ENCODE measurements at regions not wholly inside any gene's neighbourhood (a gene's known extent, or its start where the extent isn't known, plus 50 kb on each side); places are given as distances from the start of the nearest gene placed in this dataset.
A peak's percentile ranks its signal among the peaks of the same experiment; 100 is the strongest.

- TF ChIP-seq CTCF (IDR thresholded peaks at IDR 0.05), result no peak
Observed at GRCh38 chr5:39730699-39731098, 305.9 kb upstream of the DAB2 start.

DNA sequence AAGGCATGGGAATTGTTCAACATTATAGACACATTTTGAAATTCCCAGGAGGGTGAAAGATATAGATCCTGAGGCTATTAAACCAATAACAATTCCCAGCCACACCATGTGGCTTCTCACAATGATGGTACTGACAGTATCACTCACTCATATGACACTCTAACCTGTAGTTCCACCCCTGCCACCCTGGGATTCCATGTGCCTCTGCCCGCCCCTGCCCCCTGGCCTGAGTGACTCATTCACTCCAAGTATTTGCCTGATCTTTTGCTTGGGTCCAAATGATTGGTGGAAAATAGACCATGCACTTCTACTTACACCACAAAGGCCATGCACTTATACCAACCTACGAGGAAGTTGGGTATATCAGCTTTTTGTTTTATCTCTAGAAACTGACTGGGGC, 305.2 kb upstream of the DAB2 start:
- no peak for TF ChIP-seq CTCF (IDR thresholded peaks at IDR 0.05)

DNA sequence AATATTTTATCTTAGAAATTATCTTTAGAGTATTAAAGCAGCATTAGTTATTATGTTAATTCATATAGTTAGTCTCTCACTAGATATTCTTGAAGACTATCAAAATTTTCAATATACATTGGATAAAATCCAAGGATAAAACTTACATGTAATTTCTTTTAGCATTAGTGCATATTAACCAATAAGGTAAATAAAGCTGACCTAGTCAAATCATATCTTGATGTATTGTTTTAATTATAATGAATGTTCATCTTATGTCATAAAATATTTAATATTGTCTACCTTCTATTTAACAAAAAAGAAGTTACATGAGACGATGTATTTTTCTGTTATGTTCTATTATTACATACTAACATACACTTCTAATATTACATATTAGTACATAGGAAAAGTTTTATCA, 301.7 kb upstream of the DAB2 start:
- no peak for TF ChIP-seq CTCF (IDR thresholded peaks at IDR 0.05)

DNA sequence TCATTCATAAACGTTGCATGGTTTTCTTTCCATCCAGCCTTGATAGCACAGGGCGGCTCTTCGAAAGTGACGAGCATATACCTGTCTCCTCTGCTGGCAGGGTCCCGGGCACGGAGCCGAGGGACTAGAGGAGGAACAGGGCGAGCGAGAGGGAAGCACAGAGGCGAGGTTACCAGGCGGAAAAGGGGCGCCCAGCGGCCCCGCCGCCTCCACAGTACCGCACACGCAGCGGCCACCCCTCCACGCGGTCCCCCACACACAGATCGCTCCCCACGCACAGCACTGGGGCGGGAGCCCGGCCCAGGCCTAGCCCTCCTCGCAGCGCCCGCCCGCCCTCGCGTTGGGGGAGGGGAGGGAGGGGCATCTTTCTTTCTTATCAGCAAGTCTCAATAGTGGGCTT, 296.6 kb upstream of the DAB2 start:
- no peak for TF ChIP-seq CTCF (IDR thresholded peaks at IDR 0.05)

DNA sequence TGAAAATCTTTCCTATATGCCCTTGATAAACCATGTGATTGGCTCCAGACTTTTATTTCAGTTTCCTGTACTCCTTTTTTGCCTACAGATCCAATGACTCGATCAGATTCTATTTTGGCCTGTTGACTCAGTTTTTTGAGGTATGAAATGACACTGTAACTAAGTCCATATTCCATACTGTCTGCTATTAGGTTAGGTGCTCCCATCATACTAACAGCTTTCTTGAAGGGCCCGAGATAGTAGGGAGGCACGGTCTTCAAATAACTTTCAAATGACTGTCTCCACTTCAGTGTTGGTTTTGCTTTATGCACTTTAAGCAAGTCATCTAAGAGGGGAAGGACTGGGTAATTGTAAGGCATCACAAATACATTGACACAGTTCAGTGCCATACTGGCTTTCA, 295.4 kb upstream of the DAB2 start:
- no peak for TF ChIP-seq CTCF (IDR thresholded peaks at IDR 0.05)

DNA sequence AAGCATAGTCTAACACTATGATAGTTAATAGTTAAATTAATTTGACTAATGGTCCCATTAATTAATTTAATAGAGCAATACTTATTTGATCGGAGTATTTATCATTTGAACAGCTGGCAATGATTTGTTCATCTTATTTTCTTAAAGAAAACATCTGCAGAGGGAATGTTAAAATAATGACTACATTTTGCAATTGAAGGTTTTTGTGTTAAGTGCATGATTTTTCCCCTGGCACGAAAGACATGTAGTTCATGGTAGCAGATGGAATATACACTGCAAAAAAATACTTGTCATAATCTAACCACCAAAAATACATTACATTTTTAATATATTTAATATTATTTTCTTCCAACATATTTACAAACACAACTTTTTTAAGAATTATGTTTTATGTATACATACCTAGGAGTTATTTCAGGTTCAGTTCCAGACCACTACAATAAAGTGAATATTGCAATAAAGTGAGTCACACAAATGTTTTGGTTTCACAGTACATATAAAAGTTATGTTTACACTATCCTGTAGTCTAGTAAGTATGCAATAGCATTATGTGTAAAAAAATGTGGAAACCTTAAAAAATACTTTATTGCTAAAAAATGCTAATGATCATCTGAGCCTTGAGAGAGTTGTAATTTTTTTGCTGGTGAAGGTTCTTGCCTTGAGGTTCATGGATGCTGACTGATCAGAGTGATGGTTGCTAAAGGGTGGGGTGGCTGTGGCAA, 292.6 kb upstream of the DAB2 start:
- no peak for TF ChIP-seq CTCF (IDR thresholded peaks at IDR 0.05)

- TF ChIP-seq CTCF (IDR thresholded peaks at IDR 0.05), result peak; percentile 60
Observed at GRCh38 chr5:39716532-39717028, 291.8 kb upstream of the DAB2 start.
